ENCODE measurements at regions not wholly inside any gene's neighbourhood (a gene's known extent, or its start where the extent isn't known, plus 50 kb on each side); places are given as distances from the start of the nearest gene placed in this dataset.
A peak's percentile ranks its signal among the peaks of the same experiment; 100 is the strongest.
"Not testable (repeated sequence)": the region's sequence is repeated elsewhere in the genome, so short reads cannot be mapped to it uniquely, and the experiment has no call there.

- DNase-seq = no peak
Observed at GRCh38 chr6:169983651-169984050, 232.2 kb downstream of the ERMARD start.

GRCh38 chr6:169982461-169983386 lies 231.3 kb downstream of the ERMARD start:
- DNase-seq = no peak

DNA sequence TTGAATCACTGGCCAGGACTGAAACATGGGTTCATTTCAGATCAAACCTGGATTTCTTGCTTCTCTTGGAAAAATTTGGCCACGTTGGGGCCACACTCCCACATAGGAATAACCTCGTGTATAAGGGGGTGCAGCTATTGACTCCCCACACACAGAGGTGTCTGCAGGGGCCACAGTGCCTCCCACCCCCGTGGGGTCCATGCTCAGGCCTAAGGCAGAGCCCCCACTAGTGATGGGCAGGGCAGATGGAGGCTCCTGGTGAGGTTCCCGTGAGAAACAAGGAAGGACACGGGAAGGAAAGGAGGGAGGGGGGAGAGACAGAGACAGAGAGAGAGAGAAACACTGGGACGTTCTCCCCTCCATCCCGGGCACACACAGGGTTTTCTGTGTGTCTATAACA lies 230.5 kb downstream of the ERMARD start:
- DNase-seq = no peak

- no peak for DNase-seq
Observed at GRCh38 chr6:169981568-169981967, 230.1 kb downstream of the ERMARD start.

DNA sequence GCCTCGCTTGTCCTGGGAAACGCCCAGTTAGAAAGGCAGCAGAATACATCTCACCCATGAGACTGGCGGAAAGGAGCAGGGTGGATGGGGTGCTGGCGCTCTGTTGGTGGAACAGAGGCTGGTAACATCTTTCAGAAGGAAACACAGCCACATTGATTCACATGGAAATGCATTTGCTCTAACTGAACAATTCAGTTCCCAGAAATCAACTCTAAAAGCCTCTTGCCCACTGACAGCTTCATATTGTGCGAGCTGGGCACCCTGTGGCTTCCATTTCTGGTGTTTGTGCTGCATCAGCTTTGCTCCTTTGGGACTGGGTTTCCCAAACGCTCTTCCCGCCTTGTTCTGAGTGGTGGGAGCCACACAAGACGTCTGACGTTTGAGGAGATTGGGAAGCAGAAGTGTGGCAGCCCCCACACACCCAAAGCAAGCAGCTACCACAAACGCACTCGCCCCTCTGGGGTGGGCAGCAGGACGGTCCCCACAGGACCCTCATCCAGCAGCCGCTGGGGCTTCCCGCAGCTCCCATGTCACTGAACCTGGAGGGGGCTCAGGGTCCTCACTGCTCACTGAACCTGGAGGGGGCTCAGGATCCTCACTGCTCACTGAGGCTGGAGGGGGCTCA lies 229.5 kb downstream of the ERMARD start:
- DNase-seq = no peak

DNA sequence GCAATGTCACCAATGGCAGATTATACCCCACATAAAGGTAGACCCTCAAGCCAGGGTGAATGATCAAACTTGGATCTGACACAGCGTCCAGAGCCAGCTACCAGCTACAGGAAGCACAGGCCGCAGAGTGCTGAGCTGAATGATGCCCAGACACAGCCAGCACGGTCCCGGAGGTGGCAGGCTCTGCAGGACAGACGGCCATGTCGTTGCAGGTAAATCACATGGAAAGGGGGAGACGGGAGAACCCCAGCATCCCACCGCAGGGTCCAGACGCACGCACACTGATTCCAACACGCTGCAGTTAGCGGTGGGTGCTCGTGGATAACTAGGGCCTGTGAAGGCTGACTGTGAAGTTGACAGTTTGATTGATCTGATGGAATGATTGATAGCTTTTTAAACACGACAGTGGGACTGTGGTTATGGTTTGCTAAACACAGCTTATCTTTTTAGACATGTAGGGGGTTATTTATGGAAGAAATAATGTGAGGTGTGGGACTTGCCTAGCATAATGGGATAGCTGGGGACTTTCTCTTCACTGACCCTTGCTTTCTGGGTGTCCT lies 228.5 kb downstream of the ERMARD start:
- no peak for DNase-seq

DNA sequence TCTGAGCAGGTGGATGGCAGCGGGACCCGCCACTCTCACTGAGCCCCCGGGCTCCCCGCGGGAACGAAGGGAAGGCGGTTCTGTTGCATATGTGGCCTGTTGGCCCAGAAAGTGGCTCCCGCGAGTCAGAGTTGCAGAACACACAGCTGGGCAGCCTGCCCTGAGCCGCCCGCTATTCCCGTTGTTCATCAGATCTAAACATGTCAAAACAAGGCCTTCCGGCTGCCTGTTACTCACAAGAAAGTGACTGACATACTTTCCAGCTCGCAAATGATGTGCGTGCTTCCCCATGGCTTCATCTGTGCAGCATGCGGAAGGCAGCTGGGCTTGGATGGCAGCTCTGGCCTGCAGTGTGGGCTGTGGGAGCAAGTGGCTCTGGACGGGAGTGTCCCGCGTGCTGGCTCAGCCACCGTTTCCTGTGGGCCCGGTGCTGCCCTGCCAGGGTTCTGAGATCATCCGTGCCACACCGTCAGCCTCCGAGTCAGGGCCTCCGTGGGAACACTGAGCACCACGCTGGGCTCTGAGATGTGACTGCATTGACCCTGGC lies 227.3 kb downstream of the ERMARD start:
- peak; percentile 20 to 28 for DNase-seq

DNA sequence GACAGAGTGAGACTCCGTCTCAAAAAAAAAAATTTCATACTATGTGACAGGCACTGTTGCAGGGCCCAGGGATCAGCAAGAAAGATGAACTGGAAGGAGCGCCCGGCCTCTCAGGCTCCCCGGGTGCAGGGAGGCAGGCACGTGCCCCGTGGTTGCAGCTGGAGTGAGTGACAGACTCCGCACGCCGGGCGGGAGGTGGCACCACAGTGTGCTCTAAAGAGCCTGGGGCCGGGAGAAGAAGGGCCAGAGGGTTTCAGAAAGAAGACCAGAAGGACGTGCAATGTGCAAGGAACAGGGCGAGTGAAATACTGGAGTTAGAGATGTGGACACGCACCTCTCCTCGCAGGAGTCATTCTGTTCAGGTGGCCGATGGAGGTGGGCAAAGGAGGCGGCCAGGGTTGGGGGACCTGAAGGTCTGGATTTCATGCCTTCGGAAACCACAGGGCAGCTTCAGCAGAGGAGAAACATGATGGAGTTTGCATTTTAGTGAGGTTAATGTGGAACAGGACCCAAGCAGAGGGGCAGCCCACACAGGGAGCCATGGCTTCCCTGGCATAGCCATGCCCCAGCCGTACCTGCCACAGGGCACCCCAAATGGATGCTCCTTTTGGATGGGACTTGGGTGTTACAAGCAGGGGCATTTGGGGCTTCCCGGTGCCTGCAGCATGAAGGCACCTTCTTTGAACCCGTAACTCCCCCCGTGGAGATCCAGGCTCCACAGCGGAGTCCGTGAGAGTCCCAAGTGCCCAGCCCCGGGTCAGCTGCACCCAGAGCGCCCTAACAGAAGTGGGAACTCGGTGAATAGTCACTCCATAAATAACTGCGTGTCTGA lies 226.2 kb downstream of the ERMARD start:
- no peak for DNase-seq

DNA sequence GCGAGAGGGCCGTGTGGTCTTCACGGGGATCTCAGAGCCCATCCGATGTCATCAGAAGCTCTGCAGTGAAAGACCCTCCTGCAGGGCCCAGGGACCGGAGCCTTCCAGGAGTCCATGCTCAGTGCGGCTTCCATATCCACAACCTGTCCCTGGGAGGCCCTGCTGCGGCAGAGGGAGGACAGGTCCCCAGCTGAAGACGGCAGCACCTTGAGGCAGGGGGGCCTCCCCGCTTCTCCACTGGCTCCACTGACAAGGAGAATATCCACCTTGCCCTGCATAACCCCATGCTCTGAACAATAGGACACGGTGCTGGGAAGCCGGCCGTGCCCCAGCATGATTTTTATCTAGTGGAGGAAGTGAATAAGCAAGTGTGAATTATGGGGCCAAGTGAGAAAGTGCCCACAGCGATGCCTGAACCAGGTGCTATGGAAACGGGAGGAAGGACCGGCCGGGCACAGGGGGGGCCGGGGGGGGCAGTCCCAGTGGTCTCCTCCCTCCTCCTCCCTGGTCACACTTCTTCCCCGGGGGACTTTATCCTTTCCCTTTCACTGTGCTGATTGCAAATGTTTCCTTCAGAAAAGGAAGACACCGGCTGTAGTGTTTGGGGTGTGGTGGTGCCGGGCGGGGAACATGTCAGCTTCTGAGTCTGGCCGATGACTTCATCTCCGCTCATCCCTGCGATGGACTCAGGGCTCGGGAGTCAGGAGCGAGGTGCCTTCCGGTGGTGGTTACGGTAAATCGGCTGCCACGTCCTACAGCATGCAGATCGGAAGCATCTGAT lies 225.1 kb downstream of the ERMARD start:
- DNase-seq = no peak

DNA sequence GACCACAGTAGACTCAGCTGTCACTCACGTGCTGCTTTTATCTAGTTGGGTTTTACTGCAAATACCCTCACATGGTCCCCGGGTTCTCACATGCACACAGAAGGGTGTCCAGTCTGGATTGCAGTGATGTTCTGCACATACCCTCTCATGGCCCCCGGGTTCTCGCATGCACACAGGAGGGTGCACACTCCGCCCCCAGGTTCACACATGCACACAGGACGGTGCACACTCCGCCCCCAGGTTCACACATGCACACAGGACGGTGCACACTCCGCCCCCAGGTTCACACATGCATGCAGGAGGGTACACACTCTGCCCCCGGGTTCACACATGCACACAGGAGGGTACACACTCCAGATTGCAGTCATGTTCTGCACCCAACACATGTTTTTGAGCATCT lies 224.3 kb downstream of the ERMARD start:
- no peak for DNase-seq

DNA sequence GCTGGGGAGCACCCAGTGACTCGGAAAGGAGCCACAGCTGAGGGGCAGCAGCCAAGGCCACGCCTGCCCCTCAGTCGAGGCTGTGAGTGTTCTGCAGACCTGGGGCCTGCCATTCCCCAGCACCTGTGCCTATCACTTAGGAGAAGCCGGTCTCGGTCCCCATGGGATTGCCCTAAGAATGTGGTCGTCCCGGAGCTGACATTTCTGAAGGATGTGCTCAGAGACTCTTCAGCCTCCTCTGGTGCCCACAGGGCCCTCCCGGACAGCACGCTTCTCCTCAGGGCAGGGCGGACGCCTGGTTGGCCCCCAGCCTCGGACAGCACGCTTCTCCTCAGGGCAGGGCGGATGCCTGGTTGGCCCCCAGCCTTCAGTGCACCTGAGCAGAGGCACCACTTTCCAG lies 223.9 kb downstream of the ERMARD start:
- DNase-seq = no peak

DNA sequence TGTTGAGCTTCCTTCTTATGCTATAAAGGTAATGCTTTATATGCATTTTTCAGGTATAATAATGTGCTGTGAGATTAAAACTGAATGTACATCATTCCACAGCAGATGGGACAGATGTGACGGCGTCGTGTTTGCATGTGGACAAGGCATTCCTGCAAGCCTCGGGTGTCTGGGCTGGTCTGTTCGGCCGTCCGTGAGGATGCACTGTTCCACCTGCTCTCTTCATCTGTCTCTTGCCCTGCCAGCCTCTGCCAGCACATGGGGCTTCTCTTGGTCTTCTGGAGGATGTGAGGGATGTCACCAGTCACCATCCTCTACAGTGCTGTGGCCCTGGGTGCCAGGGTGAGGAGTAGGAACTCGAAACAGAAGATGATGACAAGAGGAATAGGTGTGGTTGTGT lies 223.2 kb downstream of the ERMARD start:
- no peak for DNase-seq

GRCh38 chr6:169973588-169974467 lies 222.4 kb downstream of the ERMARD start:
- not testable (repeated sequence) for DNase-seq

DNA sequence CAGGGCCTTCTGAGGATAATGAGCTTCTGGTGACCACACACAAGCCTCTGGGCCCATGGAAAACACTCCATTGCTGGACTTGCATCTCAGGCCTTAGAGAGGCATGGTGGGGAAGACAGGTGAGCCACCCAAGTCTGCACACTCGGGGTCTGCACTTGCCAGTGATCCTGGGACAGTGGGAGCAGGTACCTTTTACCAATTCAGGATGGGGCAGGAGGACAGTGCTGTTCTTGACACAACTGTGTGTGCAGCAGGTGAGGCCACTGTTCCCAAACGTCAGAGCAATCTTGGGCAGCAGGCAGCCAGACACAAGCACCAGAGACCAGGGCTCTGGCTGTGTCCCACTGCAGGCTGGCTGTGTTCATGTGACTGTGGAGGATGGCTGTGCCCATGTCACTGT lies 221.3 kb downstream of the ERMARD start:
- DNase-seq = no peak

GRCh38 chr6:169972101-169972651 lies 220.8 kb downstream of the ERMARD start:
- DNase-seq = no peak

DNA sequence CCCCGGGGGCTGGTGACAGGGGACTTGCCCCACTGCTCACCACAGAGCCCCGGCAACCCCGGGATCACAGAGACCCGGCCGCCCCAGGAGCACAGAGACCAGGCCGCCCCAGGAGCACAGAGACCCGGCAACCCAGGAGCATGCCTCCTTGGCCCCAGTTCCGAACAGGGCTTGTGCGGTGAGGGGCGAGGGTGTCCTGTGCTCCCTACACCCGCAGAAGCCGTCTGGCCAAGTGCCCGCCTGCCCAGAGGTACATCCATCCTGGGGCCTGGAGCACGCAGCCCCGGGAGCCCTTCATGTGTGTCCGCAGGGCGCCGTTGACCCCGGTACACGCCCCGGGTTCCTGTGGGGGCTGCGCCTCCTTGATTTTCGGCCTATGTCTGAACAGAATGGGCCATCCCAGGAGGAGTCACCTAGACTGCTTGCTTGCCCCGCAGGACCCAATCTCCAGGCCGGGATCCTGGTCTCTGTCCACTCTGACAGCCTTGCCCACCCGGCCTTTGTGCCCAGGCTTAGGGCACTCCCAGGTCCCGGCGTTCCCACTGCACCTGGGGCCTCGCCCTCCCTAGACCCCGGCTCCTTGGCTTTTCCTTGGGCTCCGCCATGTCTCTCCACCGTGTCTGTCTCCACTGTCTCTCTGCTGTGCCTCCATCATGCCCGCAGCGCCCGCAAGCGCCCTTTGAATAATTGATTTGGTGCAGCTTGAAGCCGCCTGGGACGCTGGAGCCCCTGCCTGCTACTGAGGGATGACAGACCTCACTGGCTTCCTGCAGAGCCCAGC lies 219.8 kb downstream of the ERMARD start:
- DNase-seq = no peak

- no peak for DNase-seq
Observed at GRCh38 chr6:169970306-169970988, 219.0 kb downstream of the ERMARD start.
